Brain microvascular endothelial cell (primary cell): ENCODE measurements at regions not wholly inside any gene's neighbourhood (a gene's known extent, or its start where the extent isn't known, plus 50 kb on each side); places are given as distances from the start of the nearest gene placed in this dataset.

Source experiments
- DNase-seq: peaks from one replicate; pipeline ENCODE4 v3.0.0-alpha.2; 2020
- H3K27ac ChIP-seq: fragments of 250-450 bp; sonication (Bioruptor Pico); 2 replicates; pipeline ENCODE4 v1.5.1; 2020; ENCODE audit warnings: mild to moderate bottlenecking, moderate library complexity
- H3K27me3 ChIP-seq: fragments of 250-450 bp; sonication (Bioruptor Pico); replicated peaks from 2 replicates; pipeline ENCODE4 v1.5.1; 2020; ENCODE audit warnings: mild to moderate bottlenecking
- H3K36me3 ChIP-seq: fragments of 250-450 bp; sonication (Bioruptor Pico); replicated peaks from 2 replicates; pipeline ENCODE4 v1.5.1; 2020; ENCODE audit warnings: mild to moderate bottlenecking
- H3K4me3 ChIP-seq: 2 replicates; pipeline ENCODE4 v1.5.1; 2011; ENCODE audit warnings: low read depth, mild to moderate bottlenecking, control low read depth, low read length, moderate library complexity
- in situ Hi-C: cut with HindIII; loops from 2 replicates; pipeline ENCODE4 v1.10.0; 2017; ENCODE audit warnings: low sequenced_read_pairs, low pct_ligation_motif_present
- TF ChIP-seq, protein P1 (sequence below): IDR thresholded peaks from 2 replicates; pipeline ENCODE4 v1.5.1; 2011; ENCODE audit warnings: low read depth, mild to moderate bottlenecking, moderate library complexity, low read length, control low read depth, inconsistent platforms; ENCODE audit errors: missing control alignments

DNA sequence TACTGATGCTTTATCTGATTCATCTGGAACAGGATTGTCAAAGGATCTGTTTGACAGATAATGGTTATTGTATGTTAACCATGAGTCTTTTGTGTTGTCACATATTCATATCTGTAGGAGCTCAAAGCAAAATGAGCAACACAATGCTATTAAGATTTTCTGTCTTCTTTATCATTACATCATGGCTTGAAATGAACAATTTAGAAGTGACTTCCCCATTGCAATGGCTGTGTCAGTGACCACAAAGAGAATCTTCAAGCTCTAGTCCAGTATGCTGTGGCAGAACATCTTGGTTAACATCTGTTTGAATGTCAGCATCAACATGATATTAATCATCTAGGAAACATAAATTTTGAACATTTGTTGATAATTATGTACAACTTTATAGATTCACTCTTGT, 1148.5 kb downstream of the PLA2G4A start:
- H3K36me3 ChIP-seq = no peaks in the 10 kb centered on the region
- DNase-seq = no peak
- H3K27ac ChIP-seq = no peak overlapping the region
- in situ Hi-C loops = no loop called here
- no peaks in the 10 kb centered on the region for H3K27me3 ChIP-seq
- TF ChIP-seq, protein P1, sequence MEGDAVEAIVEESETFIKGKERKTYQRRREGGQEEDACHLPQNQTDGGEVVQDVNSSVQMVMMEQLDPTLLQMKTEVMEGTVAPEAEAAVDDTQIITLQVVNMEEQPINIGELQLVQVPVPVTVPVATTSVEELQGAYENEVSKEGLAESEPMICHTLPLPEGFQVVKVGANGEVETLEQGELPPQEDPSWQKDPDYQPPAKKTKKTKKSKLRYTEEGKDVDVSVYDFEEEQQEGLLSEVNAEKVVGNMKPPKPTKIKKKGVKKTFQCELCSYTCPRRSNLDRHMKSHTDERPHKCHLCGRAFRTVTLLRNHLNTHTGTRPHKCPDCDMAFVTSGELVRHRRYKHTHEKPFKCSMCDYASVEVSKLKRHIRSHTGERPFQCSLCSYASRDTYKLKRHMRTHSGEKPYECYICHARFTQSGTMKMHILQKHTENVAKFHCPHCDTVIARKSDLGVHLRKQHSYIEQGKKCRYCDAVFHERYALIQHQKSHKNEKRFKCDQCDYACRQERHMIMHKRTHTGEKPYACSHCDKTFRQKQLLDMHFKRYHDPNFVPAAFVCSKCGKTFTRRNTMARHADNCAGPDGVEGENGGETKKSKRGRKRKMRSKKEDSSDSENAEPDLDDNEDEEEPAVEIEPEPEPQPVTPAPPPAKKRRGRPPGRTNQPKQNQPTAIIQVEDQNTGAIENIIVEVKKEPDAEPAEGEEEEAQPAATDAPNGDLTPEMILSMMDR = no peak
- H3K4me3 ChIP-seq = no peak overlapping the region

DNA sequence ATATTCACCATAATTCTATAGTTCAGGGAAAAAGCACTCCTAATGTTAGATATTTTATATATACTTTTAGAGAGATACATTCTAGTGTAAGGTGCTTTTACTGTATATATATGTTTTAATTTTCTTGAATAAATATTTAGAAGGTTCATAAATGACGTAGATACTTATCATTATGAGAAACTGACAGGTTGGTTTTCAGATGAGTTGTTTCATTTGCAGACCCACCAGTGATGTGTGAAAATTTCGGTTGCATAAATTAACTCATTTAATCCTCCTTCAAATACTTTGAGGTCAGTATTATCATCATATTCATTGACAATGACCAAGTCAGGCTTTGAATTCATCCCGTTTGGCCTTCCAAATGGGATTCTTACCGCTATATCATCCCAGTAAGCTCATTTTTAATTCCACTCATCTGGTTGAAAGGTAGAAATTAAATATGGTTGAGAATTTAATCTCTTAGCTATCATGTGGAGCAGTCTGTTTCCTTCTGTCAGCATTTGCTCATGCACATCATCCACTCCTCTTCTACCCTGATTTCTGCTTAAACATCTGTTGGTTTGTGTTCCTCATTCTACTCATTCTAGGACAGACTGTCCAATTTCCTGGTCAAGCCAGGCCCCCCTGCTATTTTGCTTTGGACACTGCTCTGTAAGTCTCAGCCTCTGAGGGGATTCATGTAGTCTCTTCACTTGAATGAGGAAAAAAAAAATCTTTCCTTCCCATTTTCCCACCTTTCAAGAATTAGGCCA, 1156.6 kb downstream of the PLA2G4A start:
- in situ Hi-C loops = no loop called here

DNA sequence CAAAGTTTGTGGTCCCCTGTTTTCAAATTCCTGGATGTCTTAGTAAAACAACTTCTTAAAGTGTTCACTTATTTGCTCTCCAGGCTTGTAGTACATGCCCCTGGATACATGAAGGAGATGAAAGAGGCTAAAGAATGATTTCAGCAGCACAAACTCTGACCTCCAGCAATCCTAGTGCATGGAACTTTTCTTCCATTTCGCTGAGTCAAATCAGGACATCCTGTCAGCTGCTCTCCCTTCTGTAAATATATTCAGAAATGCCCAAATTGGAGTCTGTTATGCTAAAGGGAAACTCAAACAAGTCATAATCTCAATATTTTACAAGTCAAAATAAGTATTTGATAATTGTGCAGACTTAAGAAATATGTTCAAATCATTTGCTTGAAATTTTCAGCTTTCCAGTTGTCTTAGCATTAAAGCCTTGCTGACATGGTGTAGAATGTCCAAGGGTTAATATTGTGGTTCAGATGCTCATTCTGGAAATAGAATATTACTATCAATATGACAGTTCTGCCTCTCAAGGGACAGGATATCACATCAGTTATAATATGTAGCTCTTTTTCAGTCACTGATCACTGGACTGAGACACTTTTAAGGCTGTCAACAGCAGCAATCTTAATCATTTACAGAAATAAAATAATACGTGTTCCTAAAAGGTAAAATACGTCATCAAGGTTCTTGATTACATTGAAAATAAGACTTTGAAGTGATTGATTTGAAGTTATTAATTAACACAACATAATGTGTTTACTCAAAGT, 1157.3 kb downstream of the PLA2G4A start:
- TF ChIP-seq, protein P1 = no peak

More for the DNA sequence above, 1156.6 kb downstream of the PLA2G4A start:
- Histone ChIP-seq H3K36me3 (no peaks in the 10 kb centered on the region), H3K27me3 (no peaks in the 10 kb centered on the region), H3K27ac (no peak overlapping the region), H3K4me3 (no peak overlapping the region)
- TF ChIP-seq, protein P1 = no peak
- no peak for DNase-seq

DNA sequence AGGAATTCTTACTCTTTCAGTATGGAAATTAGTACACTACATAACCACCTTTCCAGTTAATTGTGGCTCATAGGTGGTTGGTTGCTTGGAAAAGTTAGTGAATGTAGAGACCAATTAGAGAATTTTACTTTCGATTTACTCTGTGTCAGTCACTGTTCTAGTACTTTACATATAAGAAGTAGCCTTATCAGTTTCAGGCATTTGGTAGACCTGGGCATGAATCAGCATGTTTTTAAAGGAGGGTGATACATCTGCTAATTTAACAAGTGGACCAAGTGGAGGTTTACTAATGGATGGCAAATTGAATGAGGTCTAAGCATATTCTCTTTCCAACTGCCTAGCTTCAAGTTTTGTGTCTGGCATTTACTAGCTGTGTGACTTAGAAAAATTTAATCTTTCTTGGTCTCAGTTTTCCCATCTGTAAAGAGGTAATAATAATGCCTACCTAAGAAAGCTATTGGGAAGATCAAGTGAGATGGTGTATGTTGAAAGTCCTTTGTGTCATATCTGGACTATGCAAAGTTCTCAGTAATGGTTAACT, 1158.6 kb downstream of the PLA2G4A start:
- Histone ChIP-seq H3K36me3 (no peaks in the 10 kb centered on the region), H3K27me3 (no peaks in the 10 kb centered on the region), H3K4me3 (no peak overlapping the region), H3K27ac (no peak overlapping the region)
- in situ Hi-C loops = no loop called here
- TF ChIP-seq, protein P1 = no peak
- DNase-seq = no peak

More for the DNA sequence above, 1157.3 kb downstream of the PLA2G4A start:
- H3K27me3 ChIP-seq = no peaks in the 10 kb centered on the region
- no peaks in the 10 kb centered on the region for H3K36me3 ChIP-seq
- in situ Hi-C loops = no loop called here
- no peak overlapping the region for H3K27ac ChIP-seq
- no peak for DNase-seq
- no peak overlapping the region for H3K4me3 ChIP-seq

DNA sequence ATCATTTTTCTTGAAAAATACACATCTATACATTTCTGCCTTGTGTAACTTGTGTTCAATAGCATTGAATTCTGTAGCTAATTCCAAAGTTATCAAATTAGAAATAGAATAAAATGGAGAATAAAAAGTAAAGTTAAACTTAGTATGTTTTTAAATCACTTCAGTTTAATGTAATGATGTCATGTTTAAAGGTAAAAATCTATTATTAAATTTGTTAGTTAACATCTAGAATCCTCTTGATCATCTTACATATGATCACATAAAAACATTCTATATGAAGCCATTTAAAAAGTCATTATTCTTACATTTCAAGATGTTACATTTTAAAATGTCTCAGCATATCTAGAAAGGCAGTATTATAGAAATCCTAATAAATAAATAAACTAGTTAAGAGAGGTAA, 1163.2 kb downstream of the PLA2G4A start:
- H3K36me3 ChIP-seq = no peaks in the 10 kb centered on the region
- no peak overlapping the region for H3K4me3 ChIP-seq
- no peak overlapping the region for H3K27ac ChIP-seq
- no peak for DNase-seq
- in situ Hi-C loops = no loop called here
- TF ChIP-seq, protein P1 = no peak
- H3K27me3 ChIP-seq = no peaks in the 10 kb centered on the region
